ENCODE measurements at regions not wholly inside any gene's neighbourhood (a gene's known extent, or its start where the extent isn't known, plus 50 kb on each side); places are given as distances from the start of the nearest gene placed in this dataset.

DNA sequence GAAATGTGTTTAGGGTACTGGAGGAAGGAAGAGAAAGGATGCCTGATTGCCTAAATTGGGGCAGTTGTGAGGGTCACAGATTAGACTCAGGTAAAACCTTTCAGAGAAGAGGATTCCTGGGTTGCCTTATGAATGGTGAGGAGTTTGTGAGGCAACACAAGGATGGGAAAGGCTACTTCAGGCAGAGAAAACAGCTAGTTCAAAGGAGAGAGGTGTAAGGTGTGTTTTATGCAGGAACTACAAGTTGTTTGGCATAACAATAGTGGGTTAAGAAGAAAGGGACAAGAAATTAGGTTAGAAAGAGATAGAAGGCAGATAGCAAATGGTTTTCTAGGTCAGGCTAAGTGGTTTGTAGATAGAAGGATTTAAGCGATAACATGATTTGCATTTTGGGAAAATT, 75.1 kb upstream of the PGRMC2 start:
- H3K4me3 ChIP-seq (ENCODE audit: insufficient read length, low read depth) = no peak overlapping the region
- no peaks in the 10 kb centered on the region for H3K4me1 ChIP-seq (ENCODE audit: insufficient read depth, insufficient read length)
- H3K9me3 ChIP-seq (ENCODE audit: insufficient read depth, low read length) = peaks cover 20% of the 10 kb centered on the region; the same call in 1 of the 2 replicates
- TF ChIP-seq SUZ12 (IDR thresholded peaks at IDR 0.05; ENCODE audit: extremely low read depth, insufficient read depth, insufficient read length) (no peak), YY1 (IDR thresholded peaks at IDR 0.05; ENCODE audit: insufficient read depth, insufficient read length) (no peak), ZNF274 (IDR thresholded peaks at IDR 0.05; ENCODE audit: low read depth, low read length) (no peak)
- no peaks in the 10 kb centered on the region for H3K36me3 ChIP-seq (ENCODE audit: insufficient read depth, insufficient read length, low read length)
- H3K9ac ChIP-seq (ENCODE audit: insufficient read length, low read depth) = no peak overlapping the region
- no peaks in the 10 kb centered on the region for H3K27me3 ChIP-seq (ENCODE audit: insufficient read depth, insufficient read length)
- DNase-seq (ENCODE audit: low read depth, low spot score) = no peak

GRCh38 chr4:128359422-128359821, 71.8 kb upstream of the PGRMC2 start:
- no peaks in the 10 kb centered on the region for H3K4me1 ChIP-seq (ENCODE audit: insufficient read depth, insufficient read length)
- H3K9ac ChIP-seq (ENCODE audit: insufficient read length, low read depth) = no peak overlapping the region
- no peak for DNase-seq (ENCODE audit: low read depth, low spot score)
- H3K4me3 ChIP-seq (ENCODE audit: insufficient read length, low read depth) = no peak overlapping the region
- peaks cover 29% of the 10 kb centered on the region; the same call in 1 of the 2 replicates for H3K9me3 ChIP-seq (ENCODE audit: insufficient read depth, low read length)
- TF ChIP-seq YY1 (IDR thresholded peaks at IDR 0.05; ENCODE audit: insufficient read depth, insufficient read length) = no peak
- no peak for TF ChIP-seq ZNF274 (IDR thresholded peaks at IDR 0.05; ENCODE audit: low read depth, low read length)
- no peak for TF ChIP-seq SUZ12 (IDR thresholded peaks at IDR 0.05; ENCODE audit: extremely low read depth, insufficient read depth, insufficient read length)
- H3K27me3 ChIP-seq (ENCODE audit: insufficient read depth, insufficient read length) = no peaks in the 10 kb centered on the region
- no peaks in the 10 kb centered on the region for H3K36me3 ChIP-seq (ENCODE audit: insufficient read depth, insufficient read length, low read length)

GRCh38 chr4:128358913-128359279, 71.3 kb upstream of the PGRMC2 start:
- H3K9me3 ChIP-seq (ENCODE audit: insufficient read depth, low read length) = peaks cover 26% of the 10 kb centered on the region; the same call in 1 of the 2 replicates
- no peak for DNase-seq (ENCODE audit: low read depth, low spot score)
- H3K27me3 ChIP-seq (ENCODE audit: insufficient read depth, insufficient read length) = no peaks in the 10 kb centered on the region
- no peak overlapping the region for H3K9ac ChIP-seq (ENCODE audit: insufficient read length, low read depth)
- H3K4me1 ChIP-seq (ENCODE audit: insufficient read depth, insufficient read length) = no peaks in the 10 kb centered on the region
- H3K36me3 ChIP-seq (ENCODE audit: insufficient read depth, insufficient read length, low read length) = no peaks in the 10 kb centered on the region
- TF ChIP-seq YY1 (IDR thresholded peaks at IDR 0.05; ENCODE audit: insufficient read depth, insufficient read length) = no peak
- no peak overlapping the region for H3K4me3 ChIP-seq (ENCODE audit: insufficient read length, low read depth)

DNA sequence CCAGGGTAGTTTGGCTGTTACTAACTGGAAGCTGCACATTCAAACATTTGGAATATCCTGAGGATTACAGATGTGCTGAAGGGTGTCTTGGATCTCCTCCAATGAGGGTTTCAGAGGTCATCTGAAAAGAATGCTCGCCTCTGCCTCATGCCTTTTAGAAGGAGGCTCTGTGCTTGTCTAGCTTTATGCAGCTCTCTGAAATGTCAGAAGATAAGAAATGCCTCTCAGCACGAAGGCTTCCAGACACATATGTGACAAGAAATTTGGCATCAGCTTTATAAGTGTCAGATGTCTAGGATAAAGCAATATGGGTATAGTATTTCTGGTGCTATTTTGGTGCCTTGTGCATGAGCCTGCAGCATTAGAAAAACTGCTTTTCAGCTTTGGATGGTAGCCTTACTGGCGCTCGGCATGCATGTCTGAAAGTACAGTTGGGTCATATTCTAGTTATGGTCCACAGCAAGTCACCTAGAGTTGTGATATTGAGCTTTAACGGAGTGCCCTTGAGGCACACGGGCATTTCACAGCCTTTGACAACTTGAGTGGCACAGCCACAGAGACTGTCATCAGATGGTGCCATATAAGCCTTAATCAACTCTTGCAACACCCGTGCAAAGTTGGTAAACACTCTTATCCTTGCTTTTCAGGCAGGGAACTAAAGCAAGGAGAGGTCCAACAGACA, 70.8 kb upstream of the PGRMC2 start:
- no peaks in the 10 kb centered on the region for H3K27me3 ChIP-seq (ENCODE audit: insufficient read depth, insufficient read length)
- no peak overlapping the region for H3K9ac ChIP-seq (ENCODE audit: insufficient read length, low read depth)
- no peak for DNase-seq (ENCODE audit: low read depth, low spot score)
- H3K36me3 ChIP-seq (ENCODE audit: insufficient read depth, insufficient read length, low read length) = no peaks in the 10 kb centered on the region
- TF ChIP-seq ZNF274 (IDR thresholded peaks at IDR 0.05; ENCODE audit: low read depth, low read length) (no peak), YY1 (IDR thresholded peaks at IDR 0.05; ENCODE audit: insufficient read depth, insufficient read length) (no peak), SUZ12 (IDR thresholded peaks at IDR 0.05; ENCODE audit: extremely low read depth, insufficient read depth, insufficient read length) (no peak)
- H3K4me1 ChIP-seq (ENCODE audit: insufficient read depth, insufficient read length) = no peaks in the 10 kb centered on the region
- H3K4me3 ChIP-seq (ENCODE audit: insufficient read length, low read depth) = no peak overlapping the region
- H3K9me3 ChIP-seq (ENCODE audit: insufficient read depth, low read length) = peaks cover 25% of the 10 kb centered on the region; the same call in 1 of the 2 replicates

DNA sequence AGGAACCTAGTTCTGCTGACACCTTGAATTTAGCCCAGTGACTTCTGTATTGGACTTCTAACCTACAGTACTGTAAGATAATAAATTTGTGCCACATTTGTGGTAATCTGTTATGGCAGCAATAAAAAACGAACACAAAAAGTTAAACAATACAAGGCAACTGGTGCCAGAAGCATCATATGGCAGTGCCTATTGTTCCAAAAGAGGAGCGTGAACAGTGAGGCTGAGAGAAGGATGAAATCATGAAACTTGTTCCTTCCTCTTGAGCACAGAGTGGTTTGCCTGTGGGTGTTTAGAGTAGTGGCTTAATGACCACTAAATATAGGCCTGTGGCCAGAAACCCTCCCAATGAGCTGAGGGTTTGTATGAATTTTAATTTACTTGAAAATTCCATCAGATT, 69.7 kb upstream of the PGRMC2 start:
- Histone ChIP-seq H3K27me3 (ENCODE audit: insufficient read depth, insufficient read length) (no peaks in the 10 kb centered on the region), H3K4me1 (ENCODE audit: insufficient read depth, insufficient read length) (no peaks in the 10 kb centered on the region), H3K9ac (ENCODE audit: insufficient read length, low read depth) (no peak overlapping the region), H3K36me3 (ENCODE audit: insufficient read depth, insufficient read length, low read length) (no peaks in the 10 kb centered on the region), H3K4me3 (ENCODE audit: insufficient read length, low read depth) (no peak overlapping the region), H3K9me3 (ENCODE audit: insufficient read depth, low read length) (peaks cover 25% of the 10 kb centered on the region; the same call in 1 of the 2 replicates)
- TF ChIP-seq ZNF274 (IDR thresholded peaks at IDR 0.05; ENCODE audit: low read depth, low read length) = no peak
- TF ChIP-seq YY1 (IDR thresholded peaks at IDR 0.05; ENCODE audit: insufficient read depth, insufficient read length) = no peak
- TF ChIP-seq SUZ12 (IDR thresholded peaks at IDR 0.05; ENCODE audit: extremely low read depth, insufficient read depth, insufficient read length) = no peak
- DNase-seq (ENCODE audit: low read depth, low spot score) = no peak

GRCh38 chr4:128355305-128355704, 67.7 kb upstream of the PGRMC2 start:
- Histone ChIP-seq H3K4me1 (ENCODE audit: insufficient read depth, insufficient read length) (no peaks in the 10 kb centered on the region), H3K36me3 (ENCODE audit: insufficient read depth, insufficient read length, low read length) (peaks cover 3% of the 10 kb centered on the region), H3K9me3 (ENCODE audit: insufficient read depth, low read length) (peaks cover 33% of the 10 kb centered on the region; the same call in 1 of the 2 replicates), H3K4me3 (ENCODE audit: insufficient read length, low read depth) (no peak overlapping the region), H3K27me3 (ENCODE audit: insufficient read depth, insufficient read length) (no peaks in the 10 kb centered on the region), H3K9ac (ENCODE audit: insufficient read length, low read depth) (peak overlapping the region; percentile 3)
- no peak for DNase-seq (ENCODE audit: low read depth, low spot score)
- TF ChIP-seq ZNF274 (IDR thresholded peaks at IDR 0.05; ENCODE audit: low read depth, low read length) (no peak), YY1 (IDR thresholded peaks at IDR 0.05; ENCODE audit: insufficient read depth, insufficient read length) (no peak), SUZ12 (IDR thresholded peaks at IDR 0.05; ENCODE audit: extremely low read depth, insufficient read depth, insufficient read length) (no peak)

DNA sequence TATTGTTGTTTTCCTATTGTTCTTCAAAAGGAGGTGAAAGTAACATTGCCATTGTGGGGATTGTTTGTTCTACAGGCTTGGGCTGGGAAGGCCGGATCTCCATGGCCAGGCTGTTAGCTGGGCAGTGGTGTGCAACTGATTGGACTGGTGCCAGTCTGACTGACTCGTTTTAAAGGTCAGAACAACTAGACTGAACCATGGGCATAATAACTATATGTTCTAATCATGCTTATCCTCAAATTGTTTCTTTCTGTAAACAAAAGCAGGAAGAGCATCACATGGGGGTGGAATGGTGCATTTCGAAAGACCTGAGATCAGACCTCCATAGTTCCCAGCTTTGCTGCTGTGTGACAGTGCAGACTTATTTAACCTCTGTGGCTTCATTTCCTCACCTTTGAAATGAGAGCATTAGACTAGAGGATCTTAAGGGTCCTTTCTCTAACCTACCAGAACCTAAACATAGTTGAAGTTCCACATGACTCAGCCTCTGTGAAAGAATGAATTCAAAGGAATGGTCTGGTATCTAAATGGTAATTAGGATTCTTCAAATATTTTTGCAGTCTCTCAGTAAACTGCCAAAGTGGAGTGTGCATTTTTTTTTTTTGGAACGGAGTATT, 66.7 kb upstream of the PGRMC2 start:
- no peak for TF ChIP-seq YY1 (IDR thresholded peaks at IDR 0.05; ENCODE audit: insufficient read depth, insufficient read length)
- TF ChIP-seq ZNF274 (IDR thresholded peaks at IDR 0.05; ENCODE audit: low read depth, low read length) = no peak
- TF ChIP-seq SUZ12 (IDR thresholded peaks at IDR 0.05; ENCODE audit: extremely low read depth, insufficient read depth, insufficient read length) = no peak
- Histone ChIP-seq H3K9ac (ENCODE audit: insufficient read length, low read depth) (no peak overlapping the region), H3K27me3 (ENCODE audit: insufficient read depth, insufficient read length) (no peaks in the 10 kb centered on the region), H3K4me3 (ENCODE audit: insufficient read length, low read depth) (no peak overlapping the region), H3K9me3 (ENCODE audit: insufficient read depth, low read length) (peaks cover 42% of the 10 kb centered on the region; the same call in 1 of the 2 replicates), H3K36me3 (ENCODE audit: insufficient read depth, insufficient read length, low read length) (peaks cover 3% of the 10 kb centered on the region), H3K4me1 (ENCODE audit: insufficient read depth, insufficient read length) (no peaks in the 10 kb centered on the region)
- no peak for DNase-seq (ENCODE audit: low read depth, low spot score)

Measured in NT2/D1 (cell line).